ENCODE measurements at regions not wholly inside any gene's neighbourhood (a gene's known extent, or its start where the extent isn't known, plus 50 kb on each side); places are given as distances from the start of the nearest gene placed in this dataset.
A peak's percentile ranks its signal among the peaks of the same experiment; 100 is the strongest.

DNA sequence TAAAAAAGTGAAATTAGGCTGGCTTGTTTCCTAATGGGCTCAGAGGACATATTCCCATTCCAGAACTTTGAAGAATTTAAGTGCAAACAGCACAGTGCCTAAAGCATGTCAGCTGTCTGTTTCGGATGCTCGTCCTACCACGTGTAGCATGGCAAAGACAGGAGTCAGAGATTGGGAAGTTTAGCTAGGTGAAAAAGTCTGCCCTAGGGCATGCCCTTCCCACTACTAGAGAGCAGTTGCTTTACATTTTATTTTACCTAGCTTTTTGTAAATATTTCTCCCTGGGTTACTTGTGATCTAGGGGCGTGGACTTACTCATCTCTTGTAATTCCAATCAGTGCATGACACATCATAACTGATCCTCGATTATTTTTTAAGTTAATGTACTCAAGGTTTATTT lies 111.1 kb downstream of the LMO4 start:
- no peak for DNase-seq

DNA sequence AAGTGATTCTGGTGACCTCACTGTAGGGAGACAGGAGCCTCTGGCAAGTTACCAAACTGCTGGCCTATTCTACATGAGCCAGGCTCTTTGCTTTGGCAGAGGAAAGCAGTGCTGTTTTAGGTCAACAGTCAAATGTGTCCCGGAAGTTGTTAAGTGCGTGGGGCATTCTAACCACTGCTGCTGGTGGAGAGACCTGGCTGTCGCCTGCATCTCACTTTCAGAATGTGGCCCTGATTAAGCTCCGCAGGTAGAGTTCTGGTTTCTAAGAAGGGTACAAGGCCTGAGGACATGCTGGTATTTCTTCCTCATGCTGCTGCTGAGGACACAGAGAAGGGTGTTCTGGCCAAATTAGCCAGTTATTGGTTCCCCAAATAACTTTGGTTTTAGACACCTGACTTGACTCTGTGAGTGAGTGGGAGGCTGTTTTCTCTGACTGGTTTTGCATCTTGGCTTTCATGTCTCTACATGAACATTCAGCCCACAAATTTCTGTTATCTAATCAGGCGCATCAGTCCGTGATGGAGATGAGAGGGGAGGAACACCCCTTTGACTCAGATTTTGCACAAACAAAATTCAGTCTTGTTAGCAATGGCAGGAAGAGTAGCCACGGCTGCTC lies 120.8 kb downstream of the LMO4 start:
- DNase-seq: peak; percentile 86

DNA sequence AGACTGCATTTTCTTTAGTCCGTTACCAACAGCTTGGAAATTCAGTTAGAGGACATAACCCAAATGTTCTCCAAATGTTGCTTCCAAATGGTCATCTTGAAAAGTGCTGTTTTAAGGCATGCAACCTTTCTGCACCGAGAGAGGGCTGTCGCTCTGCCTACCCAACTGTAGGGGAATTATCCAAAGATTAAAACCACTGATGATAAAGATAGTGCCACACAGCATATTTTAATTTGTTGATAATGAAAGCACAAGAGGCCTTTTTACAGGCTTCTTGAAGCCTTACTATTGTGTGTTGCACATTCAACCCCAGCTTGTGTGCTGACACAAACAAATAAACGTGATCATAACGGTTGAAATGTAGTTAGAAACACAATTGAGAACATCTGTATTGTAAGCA lies 121.5 kb downstream of the LMO4 start:
- DNase-seq: no peak

DNA sequence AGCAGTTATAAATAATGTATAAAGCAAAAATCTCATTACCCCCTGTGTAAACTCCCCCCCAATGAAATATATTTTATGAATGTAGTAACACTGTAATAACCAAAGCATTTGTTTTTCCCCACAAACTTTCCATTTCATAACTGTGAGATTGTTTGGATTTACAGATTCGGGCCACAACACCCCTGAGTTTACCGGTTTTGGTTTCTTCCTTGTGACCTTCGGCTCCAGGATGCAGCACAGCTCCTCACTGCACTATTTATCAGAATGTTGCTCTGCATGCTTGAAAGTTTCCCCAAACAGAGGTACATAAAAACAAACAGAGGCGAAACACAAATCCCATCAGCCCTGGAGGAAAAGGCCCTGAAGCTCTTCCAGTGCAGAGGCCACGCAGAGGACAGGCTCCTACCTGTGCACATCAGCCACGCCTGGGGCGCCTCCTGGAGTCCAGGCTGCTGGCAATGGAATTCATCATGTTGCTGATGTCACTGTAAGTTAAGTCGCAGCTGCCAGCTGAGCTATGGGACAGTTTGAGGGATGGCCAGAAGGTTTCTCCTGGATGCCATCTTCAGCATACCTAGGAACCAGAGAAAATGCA lies 122.0 kb downstream of the LMO4 start:
- DNase-seq: no peak

DNA sequence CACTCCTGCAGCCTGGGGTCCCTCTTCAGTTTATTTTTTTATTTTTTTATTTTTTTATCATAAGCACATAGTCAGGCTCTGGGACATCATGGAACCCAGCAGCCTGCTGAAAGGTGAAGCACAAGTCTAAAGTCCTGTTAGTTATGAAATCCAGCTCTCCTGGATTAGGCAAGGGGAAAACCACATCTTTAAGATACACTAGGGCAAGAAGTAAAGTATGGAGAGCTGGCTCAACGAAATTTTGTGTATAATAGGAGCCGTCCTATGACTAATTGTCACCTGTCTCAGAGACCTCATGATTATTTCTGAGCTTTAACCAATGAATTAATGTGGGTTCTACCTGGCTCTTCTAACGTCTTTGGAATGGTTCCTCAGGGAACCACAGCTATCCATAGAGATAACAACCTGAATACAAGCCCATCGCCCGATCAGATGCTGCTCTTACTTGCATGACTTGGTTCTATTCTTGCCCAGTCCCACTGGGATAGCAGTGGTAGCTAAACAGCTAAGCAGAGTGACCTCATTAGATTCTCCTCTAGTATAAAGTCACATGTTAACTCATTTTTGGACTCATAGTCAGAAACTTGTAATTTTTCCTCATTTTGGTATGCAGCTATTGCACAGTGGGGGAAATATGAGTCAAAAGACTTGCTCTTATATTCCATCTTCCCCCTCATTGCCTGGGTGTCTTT lies 122.7 kb downstream of the LMO4 start:
- DNase-seq: no peak

DNA sequence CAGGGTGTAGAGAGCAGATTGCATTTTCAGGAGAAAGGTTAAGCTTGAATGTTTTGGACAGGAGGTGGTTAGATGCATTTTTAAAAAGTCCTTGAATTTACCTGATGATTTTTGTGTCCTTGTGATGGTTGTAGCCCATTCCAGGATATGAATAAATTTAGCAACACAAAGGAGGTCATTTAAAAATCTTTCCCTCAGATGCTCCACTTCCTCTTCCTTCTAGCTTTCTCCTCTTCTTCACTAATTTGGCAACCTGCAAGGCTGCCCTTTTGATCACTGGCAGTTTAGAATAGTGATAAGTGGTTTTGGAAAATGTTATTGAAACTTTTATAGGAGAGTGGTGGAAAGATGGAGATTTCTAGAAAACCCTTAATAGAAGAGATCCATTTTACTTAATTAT lies 124.0 kb downstream of the LMO4 start:
- DNase-seq: no peak

DNA sequence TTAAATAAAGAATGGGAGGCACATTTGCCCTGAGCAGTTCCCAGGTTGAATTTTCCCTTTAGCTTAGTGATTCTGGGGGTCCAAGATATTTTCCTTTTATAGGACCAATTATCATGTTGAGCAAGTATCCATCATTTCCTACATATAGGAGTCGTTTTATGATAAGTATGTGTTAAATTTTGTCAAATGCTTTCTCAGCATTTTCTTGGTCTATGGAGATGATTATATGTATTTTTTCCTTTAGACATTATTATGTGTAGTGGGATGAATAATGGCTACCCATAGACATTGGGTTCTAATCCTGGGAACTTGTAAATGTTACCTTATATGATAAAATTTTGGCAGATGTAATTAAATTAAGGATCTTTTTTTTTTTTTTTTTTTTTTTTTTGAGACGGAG lies 128.7 kb downstream of the LMO4 start:
- DNase-seq: no peak

DNA sequence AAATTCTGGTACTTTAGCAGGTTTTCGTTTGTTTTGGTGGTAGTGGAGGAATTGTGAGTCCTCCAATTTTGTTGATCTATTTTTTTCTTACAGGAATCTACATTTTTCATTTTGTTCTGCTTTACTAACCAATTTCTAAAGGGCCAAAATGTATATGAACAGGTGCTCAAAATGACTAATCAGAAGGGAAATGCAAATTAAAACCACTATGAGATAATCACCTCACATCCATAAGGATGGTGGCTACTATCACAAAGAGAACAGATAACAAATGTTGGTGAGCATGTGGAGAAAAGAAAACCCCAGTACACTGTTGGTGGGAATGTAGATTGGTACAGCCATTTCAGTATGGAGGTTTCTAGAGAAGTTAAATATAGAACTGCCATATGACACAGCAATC lies 134.2 kb downstream of the LMO4 start:
- DNase-seq: no peak

DNA sequence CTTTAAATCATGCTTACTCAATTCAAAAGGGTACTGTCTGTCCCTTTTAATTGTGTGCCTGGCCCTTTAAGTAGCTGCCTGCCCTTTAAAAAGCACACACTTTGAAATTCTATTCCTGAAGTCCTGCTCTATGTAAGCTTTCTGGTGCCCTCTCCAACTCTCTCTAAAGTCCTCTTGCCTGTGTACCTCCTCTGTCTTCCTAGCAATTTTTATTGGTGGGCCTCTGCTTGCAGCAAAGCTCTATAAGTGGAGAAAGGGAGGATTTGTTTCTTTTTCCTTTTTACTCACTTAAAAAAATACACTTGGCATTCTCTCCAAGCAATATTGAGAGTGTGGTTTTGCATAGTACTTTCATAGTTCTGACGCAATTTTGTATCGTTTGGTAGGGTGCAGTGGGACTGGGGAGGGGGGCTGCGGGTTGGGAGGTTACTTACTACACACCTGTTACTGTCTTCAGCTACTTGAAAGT lies 135.4 kb downstream of the LMO4 start:
- DNase-seq: no peak

DNA sequence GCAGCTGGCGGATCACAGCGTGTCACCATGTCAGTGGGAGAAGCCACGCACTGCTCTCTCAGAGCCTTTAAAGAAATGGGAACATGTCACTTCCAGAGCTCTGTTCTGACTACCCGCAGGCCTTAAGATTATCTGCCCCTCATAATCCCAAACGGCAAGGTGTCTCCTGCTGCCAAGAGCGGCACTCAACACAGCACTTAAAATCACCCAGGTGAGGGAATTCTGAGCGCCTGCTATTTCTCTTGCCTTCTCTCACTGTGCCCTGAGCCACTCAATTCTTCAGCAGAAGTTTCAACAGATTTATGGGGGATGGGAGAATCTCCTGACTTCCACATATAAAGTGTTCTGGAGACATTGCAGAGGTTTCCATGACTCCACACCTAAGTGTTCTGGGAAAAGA lies 137.9 kb downstream of the LMO4 start:
- DNase-seq: no peak

DNA sequence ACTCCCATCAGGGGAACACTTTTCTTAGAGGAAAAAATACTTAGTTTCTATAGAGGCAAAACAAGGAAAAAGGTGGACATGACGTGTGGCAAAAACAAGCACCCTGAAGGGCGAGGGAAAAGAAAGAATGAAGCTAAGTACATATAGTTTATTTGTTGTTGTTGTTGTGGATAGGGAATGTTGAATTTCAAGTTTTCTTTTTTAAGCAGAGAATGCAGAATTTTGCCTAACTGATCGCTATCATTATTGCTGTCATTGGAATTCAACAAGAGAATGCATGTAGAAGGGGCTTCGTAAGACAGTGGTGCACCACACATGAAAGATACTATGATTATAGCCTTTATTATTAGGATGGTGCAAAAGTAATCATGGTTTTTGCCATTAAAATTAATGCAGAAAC lies 144.0 kb downstream of the LMO4 start:
- no peak for DNase-seq

DNA sequence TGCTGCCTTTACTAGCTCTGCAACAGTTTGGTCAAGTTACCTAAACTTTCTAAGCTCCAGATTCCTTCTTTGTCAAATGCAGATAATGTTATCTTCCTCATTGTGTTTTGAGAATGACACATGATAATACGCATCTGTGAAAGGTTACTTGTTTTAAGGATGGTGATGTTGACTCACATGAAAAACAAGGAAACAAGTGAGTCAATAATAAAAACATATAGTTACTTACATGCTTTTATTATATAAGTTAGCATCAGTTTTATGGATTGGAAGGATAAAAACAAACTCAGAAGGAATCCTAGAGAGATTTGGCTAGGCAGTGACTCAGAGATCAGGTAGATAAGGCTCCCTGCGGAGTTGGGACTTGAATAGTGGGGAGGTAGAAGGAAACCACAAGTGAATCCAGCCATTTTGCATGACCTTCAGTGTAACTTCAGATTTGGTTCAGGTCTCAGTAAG lies 144.6 kb downstream of the LMO4 start:
- DNase-seq: no peak

DNA sequence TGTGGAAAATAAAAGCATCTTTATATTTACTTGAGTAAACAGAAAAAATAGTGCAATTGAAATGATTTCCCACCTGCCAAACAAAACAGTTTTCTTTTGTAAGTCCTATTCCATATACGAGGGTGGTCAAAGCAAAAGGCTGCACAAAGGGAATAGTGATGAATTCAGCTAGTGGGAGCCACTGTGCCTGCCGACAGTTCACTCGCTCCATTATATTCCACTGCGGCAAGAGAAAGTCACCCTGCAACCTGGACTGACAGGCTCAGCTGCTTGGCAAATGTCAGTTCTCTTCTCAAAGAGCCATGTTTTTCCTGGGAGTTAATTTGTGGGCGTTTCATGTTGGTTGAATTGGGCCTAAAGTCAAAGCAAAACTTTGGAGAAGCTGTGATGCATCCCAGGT lies 145.4 kb downstream of the LMO4 start:
- no peak for DNase-seq

DNA sequence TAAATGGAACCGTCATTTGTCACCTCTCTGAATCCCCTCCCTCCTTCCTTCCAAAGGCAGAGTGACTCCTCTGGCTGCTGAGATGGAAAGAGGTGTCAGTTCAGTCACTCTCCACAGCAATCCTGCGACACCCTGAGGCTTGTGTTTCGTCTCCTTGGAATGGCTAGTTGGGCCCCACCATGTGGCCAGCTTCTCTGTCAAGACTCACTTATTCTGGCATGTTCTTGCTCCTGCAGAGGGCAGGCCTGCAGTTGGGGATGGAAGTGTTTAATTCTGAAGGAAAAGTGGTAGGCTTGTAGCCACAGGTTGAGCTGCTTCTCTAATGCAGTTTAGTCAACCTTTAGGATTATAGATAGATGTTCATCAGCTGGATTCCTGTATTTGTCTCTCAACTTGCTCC lies 149.6 kb downstream of the LMO4 start:
- peak; percentile 26 for DNase-seq

DNA sequence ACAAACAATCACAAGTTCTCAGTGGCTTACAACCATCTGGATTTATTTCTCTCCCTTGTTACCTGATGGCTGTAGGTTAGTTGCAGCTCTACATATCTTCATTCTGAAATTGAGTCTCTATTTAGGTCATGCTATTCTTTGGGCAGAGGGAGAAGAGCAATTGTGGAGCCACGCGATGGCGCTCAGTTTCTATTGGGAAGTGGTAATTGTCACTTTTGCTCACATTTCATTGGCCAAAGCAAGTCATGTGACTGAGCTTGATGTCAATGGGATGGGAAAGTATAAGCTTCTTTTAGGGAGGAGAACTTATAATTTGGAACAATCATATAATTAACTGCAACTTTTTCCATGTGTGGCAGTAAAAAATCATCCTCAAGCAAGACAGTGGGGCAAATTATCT lies 166.5 kb downstream of the LMO4 start:
- no peak for DNase-seq

DNA sequence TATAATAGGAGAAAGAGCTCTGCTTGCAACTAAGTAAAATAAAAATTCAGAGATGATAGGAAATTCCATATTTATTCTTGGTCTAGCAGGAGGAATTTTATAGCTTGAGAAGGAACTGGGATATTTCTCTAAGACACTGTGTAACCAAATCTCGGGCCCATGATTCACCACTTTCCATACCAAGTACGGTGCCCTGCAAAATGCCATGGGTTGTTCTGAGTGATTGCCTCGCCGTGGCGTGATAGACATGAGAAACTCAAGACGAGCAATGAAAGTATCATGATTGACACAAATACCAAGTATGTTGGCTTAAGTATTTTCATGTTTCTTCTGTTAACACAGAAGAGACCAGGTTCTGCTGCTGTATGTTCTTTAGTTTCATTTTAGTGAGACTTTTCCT lies 167.2 kb downstream of the LMO4 start:
- no peak for DNase-seq

DNA sequence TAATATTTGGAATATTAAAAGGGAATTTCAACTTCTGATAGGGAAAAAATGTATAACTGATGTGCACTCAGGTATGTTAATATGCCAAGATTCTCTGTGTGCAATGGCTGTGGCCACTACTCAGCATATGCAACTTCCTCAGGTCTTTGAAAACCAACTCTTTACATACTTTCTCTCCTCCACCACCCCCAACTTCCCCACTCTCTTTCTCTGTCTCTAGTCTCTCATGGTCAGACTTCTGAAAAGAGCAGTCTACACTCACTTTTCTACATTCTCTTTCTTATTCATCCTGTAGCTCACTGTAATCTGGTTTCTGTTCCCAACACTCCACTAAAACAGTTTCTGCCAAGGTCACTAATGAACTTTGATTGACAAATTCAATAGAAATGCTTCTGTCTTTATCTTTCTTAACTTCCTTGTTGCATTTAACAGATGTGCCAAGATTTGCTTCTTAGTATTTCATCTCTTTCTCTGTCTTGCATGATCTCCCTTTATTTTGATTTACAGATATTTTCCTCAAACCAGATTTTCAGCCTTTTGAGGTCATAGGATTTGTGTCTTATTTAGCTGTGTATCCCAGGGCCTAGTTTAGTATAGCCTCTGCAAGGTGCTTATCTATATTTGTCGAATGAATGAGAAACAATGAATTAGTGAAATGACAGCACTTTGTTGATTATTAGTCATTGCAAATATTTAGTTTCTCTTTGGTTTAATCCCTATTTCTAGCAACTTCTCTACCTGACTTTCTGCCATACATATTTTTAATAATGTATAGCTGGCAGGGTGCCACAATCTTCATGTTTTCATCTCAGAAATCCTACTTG lies 168.9 kb downstream of the LMO4 start:
- no peak for DNase-seq

DNA sequence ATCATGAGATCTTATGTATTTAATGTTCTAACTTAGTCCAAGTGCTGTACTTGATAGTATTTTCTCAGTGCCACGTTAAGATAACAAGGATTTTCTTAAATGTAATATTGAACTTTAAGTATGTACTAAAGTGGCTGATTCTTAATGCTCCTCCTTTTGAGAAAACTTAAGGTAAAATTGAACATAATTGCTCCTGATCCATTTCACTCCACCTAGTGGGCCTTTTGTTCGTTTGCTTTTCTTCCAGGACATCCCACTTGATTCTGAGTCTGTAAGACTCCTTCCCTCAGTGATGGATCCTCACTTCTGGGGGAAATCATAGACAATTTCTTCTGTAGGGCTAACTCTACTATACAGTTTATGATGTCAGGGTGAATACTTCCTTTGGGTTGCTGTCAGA lies 173.1 kb downstream of the LMO4 start:
- no peak for DNase-seq

DNA sequence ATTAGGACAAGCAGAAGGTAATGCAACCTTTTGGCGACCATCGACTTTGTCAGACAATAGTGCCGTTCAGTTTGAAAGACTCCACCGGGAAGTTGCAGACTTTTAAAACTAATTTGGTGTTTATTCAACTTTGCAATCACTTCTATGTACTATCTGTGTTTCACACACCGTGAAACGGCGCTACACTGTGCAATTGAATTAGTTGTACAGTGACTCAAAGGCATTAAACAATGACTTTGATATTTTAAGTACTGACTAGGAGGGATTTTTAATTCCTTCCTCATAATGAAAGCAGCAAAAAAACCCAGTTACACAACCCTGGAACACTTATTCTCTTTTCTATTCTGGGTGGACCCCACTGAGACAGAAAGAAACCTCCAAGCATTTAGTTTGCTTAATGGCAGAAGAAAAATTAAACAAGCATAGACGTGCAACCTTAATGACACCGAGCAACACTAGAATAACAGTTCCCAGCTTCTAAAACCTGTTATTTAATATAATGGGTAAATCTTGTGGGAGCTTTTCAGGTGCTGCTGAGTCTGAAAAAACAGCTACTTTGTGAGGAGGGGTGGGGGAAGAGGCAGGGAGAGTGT lies 176.8 kb downstream of the LMO4 start:
- DNase-seq: no peak

DNA sequence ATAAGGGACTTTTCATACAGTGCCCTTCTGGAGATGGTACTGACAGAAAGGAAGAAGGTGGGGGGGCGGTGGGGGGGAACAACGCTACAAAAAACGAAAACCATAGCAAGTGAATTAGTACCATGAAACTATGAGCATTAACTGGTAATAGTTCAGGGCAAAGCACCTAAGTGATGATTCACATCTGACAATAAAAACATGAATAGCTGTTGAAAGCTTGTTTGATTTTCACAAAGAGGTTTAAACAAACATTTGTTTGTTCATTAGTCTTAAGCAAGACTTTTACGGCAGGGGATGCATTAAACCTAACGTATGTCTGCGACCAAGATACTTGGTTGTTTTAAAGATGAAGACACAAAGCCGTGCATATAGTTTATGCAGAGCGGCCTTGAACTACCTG lies 177.5 kb downstream of the LMO4 start:
- no peak for DNase-seq

DNA sequence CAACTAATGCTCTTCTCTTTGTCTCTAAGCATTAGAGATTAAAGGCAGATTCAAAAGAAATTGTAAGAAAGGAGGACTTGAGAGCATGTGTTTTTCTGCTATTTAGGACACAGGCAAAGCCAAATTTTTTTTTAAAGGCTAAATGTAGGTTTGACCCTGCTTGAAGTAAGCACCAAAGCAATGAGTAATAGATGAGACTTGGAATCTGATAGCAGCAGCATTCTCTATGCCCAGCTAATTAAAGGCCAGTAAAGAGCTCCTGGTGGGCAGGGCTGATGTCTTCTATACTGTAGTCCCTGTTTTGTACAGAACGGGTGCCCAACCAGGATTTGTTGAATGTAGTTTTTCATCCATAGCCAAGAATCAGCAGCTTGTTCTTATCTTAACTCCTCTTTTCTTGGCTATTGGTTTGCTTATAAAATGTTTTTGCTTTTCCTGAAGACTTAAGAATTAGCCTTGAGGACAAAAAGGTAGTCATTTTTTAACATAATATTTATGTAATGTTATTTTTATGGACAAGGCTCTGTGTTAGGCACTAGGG lies 179.6 kb downstream of the LMO4 start:
- no peak for DNase-seq

DNA sequence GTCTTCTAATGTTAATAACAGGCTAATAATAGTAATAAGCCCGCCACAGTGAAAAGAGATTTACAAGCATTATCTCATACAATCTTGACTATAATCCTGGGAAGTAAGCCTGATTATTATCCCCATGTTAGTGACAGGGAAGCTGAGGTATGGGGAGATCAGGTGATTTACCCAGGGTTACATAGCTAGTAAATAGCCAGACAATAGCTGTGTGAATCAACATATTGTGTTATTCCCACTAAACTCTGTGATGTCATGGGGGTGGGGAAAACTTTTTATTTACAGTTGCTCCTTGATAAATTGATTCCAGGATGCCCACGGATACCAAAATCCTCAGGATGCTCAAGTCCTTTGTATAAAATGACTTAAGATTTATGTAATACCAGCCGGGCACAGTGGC lies 181.9 kb downstream of the LMO4 start:
- DNase-seq: no peak

DNA sequence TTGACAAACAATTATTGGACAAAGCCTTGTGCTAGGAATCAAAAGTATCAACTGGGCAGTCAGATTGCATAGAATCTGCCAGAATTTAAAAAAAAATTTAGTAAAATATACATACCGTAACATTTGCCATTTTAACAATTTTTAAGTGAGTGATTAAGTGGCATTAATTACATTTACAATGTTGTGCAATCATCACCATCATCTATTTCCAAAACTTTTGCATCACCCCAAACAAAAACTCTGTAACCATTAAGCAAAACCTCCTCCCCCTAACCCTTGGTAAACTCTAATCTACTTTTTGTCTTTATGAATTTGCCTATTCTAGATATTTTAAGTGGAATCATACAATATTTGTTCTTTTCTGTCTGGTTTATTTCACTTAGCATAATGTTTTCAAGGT lies 182.8 kb downstream of the LMO4 start:
- DNase-seq: no peak

All from COR-L47 (cell line).